ENCODE measurements at regions not wholly inside any gene's neighbourhood (a gene's known extent, or its start where the extent isn't known, plus 50 kb on each side); places are given as distances from the start of the nearest gene placed in this dataset.

- TF ChIP-seq, protein P1, sequence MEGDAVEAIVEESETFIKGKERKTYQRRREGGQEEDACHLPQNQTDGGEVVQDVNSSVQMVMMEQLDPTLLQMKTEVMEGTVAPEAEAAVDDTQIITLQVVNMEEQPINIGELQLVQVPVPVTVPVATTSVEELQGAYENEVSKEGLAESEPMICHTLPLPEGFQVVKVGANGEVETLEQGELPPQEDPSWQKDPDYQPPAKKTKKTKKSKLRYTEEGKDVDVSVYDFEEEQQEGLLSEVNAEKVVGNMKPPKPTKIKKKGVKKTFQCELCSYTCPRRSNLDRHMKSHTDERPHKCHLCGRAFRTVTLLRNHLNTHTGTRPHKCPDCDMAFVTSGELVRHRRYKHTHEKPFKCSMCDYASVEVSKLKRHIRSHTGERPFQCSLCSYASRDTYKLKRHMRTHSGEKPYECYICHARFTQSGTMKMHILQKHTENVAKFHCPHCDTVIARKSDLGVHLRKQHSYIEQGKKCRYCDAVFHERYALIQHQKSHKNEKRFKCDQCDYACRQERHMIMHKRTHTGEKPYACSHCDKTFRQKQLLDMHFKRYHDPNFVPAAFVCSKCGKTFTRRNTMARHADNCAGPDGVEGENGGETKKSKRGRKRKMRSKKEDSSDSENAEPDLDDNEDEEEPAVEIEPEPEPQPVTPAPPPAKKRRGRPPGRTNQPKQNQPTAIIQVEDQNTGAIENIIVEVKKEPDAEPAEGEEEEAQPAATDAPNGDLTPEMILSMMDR (IDR thresholded peaks at IDR 0.05), result no peak
- TF ChIP-seq ATOH8 (CRISPR knock-in tag; IDR thresholded peaks at IDR 0.05; ENCODE audit: low read depth) (no peak), POLR2A (IDR thresholded peaks at IDR 0.05; ENCODE audit: low read length) (no peak), CEBPB (IDR thresholded peaks at IDR 0.05) (no peak), JUNB (IDR thresholded peaks at IDR 0.05) (no peak), JUN (IDR thresholded peaks at IDR 0.05) (no peak), GATA3 (IDR thresholded peaks at IDR 0.05; ENCODE audit: borderline replicate concordance) (no peak), EP300 (IDR thresholded peaks at IDR 0.05) (no peak), RFX5 (IDR thresholded peaks at IDR 0.05) (no peak)
Measured at GRCh38 chr3:86658876-86659275, 332.1 kb downstream of the VGLL3 start.

All from A549 (cell line).